ENCODE measurements at regions not wholly inside any gene's neighbourhood (a gene's known extent, or its start where the extent isn't known, plus 50 kb on each side); places are given as distances from the start of the nearest gene placed in this dataset.

DNA sequence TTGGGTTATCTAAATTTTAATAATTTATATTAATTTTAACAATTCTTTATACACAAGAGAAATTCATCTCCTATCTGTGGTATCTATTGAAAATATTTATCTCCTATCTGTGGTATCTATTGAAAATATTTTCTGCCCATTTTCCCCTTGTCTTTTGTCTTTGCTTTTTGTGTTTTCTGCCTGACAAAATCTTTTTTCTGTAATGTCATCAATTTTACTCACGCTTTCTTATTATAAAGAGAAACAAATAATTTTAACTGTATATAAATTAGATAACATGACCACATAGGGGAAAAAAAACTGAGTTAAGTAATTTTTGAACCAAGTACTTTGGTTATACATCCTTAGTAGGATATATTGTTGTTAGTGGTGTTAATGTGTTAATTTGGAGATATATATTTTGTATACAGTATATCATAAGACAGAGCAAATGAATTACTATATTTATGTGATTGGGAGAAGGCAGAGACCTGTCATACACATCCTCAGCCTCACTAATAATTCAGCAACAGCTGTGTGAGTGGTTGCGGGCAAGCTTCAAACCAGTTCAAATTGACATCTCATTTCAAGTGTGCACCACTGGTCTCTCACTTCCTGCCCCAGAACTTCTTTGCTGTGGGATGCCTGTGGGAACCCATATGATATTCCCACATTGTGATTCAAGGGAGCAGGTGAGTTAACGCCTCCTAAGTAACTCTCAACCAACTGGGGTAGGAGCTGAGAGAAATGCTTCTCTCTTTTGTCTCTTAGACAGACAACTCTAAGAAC, 292.4 kb downstream of the SP3 start:
- TF ChIP-seq, protein P1, sequence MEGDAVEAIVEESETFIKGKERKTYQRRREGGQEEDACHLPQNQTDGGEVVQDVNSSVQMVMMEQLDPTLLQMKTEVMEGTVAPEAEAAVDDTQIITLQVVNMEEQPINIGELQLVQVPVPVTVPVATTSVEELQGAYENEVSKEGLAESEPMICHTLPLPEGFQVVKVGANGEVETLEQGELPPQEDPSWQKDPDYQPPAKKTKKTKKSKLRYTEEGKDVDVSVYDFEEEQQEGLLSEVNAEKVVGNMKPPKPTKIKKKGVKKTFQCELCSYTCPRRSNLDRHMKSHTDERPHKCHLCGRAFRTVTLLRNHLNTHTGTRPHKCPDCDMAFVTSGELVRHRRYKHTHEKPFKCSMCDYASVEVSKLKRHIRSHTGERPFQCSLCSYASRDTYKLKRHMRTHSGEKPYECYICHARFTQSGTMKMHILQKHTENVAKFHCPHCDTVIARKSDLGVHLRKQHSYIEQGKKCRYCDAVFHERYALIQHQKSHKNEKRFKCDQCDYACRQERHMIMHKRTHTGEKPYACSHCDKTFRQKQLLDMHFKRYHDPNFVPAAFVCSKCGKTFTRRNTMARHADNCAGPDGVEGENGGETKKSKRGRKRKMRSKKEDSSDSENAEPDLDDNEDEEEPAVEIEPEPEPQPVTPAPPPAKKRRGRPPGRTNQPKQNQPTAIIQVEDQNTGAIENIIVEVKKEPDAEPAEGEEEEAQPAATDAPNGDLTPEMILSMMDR (IDR thresholded peaks at IDR 0.05; ENCODE audit: low read depth, low read length) = no peak

DNA sequence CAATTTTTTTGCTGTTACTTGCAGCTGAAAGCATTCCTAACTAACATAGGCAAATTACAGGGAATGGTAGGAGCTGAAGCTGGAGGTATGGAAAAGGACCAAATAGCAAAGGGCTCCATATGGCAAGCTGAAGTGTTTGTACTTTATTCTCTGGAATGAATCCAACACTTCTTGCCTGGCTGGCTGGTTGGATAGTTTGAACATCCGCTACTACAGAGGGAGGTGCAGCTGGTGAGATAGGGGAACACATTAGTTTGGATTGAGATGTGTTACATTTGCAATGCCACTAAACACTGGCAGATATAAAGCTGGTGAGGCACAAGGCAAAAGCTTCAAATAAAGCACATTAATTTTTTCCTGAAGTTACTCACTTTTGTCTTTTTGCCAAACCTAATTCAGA, 291.5 kb downstream of the SP3 start:
- Histone ChIP-seq H3K4me3 (ENCODE audit: low read depth, low read length) (no peak overlapping the region), H3K27me3 (no peaks in the 10 kb centered on the region), H3K36me3 (no peaks in the 10 kb centered on the region), H3K9me3 (no peaks in the 10 kb centered on the region), H3K4me1 (no peaks in the 10 kb centered on the region)
- no peak for DNase-seq
- TF ChIP-seq, protein P1 (IDR thresholded peaks at IDR 0.05; ENCODE audit: low read depth, low read length) = no peak

More for the DNA sequence above, 292.4 kb downstream of the SP3 start:
- Histone ChIP-seq H3K9me3 (no peaks in the 10 kb centered on the region), H3K4me1 (no peaks in the 10 kb centered on the region), H3K27me3 (no peaks in the 10 kb centered on the region), H3K4me3 (ENCODE audit: low read depth, low read length) (no peak overlapping the region), H3K36me3 (no peaks in the 10 kb centered on the region)
- DNase-seq = no peak

- Histone ChIP-seq H3K27me3 (no peaks in the 10 kb centered on the region), H3K9me3 (no peaks in the 10 kb centered on the region), H3K4me1 (no peaks in the 10 kb centered on the region), H3K36me3 (no peaks in the 10 kb centered on the region), H3K4me3 (ENCODE audit: low read depth, low read length) (no peak overlapping the region)
- DNase-seq = no peak
- TF ChIP-seq, protein P1 (IDR thresholded peaks at IDR 0.05; ENCODE audit: low read depth, low read length) = no peak
Measured at GRCh38 chr2:173676647-173677046, 288.5 kb downstream of the SP3 start.

DNA sequence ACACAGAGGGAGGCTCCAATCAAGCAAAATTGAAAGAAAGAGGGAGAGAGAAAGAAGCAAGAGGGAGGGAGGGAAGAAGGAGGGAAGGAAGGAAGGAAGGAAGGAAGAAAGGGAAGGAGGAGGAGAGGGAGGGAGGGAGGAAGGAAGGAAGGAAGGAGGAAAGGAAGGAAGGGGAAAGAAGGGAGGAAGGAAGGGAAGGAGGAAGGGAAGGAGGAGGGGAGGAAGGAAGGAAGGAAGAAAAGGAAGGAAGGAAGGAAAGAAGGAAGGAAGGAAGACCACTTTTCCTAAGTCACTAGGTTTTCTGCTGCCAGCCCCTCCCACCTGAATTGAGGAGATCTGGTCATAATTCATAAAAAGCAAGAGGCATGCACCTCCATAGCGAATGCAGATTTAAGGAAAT, 287.0 kb downstream of the SP3 start:
- no peak for DNase-seq
- H3K27me3 ChIP-seq = no peaks in the 10 kb centered on the region
- H3K36me3 ChIP-seq = no peaks in the 10 kb centered on the region
- no peaks in the 10 kb centered on the region for H3K4me1 ChIP-seq
- TF ChIP-seq, protein P1 (IDR thresholded peaks at IDR 0.05; ENCODE audit: low read depth, low read length) = no peak
- H3K9me3 ChIP-seq = no peaks in the 10 kb centered on the region
- no peak overlapping the region for H3K4me3 ChIP-seq (ENCODE audit: low read depth, low read length)

DNA sequence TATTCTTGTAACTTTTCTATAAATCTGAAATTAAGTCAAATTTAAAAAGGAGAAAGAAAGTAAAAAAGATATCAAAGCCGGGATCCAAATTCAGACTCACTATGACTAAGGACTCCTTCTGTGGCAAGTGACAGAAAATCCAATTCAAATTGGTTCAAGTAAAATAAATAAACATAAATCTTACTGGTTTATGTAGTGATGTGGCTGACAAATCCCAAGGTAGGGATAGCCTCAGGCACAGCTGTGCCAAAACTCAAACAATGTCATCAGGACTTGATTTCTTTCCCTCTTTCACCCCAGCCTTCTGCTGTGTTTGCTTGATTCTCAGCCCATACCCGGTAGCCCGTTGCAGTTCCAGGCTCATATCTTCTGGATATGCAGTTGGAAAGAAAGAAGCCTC, 284.6 kb downstream of the SP3 start:
- H3K4me3 ChIP-seq (ENCODE audit: low read depth, low read length) = no peak overlapping the region
- H3K4me1 ChIP-seq = no peaks in the 10 kb centered on the region
- no peaks in the 10 kb centered on the region for H3K36me3 ChIP-seq
- no peaks in the 10 kb centered on the region for H3K9me3 ChIP-seq
- H3K27me3 ChIP-seq = no peaks in the 10 kb centered on the region
- no peak for DNase-seq
- TF ChIP-seq, protein P1 (IDR thresholded peaks at IDR 0.05; ENCODE audit: low read depth, low read length) = no peak

DNA sequence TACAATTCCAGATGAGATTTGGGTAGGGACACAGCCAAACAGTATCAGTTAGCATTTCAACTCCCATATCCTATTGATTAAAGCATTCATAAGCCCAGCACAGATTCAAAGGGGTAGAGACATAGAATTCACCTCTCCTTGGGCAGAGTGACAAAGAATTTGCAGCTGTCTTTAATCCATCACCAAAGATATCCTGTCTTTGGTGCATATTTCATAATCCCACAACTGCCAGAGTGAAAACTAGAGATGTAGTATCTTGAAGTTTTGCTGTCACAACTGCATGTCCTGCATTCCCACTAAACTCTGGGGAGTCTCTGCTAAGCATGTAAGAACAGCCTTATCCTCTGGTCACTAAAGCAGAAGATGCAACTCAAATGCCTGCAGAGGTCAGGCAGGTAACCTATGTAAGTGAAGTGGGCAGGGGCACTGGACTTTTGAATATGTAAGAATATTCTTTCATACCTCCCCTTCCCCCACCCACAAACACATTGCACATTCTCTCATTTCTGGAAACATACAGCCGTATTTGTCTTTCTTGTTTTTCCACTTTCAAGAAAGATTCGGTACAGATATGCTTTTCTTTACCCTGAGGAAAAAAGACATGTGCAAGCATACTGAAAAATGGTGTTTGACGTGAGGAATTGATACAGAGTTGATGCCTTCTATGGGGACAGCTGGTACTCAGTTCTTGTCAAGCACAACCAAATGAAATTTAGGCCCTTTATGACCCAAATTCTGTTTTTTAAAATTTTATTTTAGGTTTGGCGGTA, 283.1 kb downstream of the SP3 start:
- no peak overlapping the region for H3K4me3 ChIP-seq (ENCODE audit: low read depth, low read length)
- no peaks in the 10 kb centered on the region for H3K9me3 ChIP-seq
- no peak for DNase-seq
- TF ChIP-seq, protein P1 (IDR thresholded peaks at IDR 0.05; ENCODE audit: low read depth, low read length) = no peak
- H3K36me3 ChIP-seq = no peaks in the 10 kb centered on the region
- no peaks in the 10 kb centered on the region for H3K27me3 ChIP-seq
- no peaks in the 10 kb centered on the region for H3K4me1 ChIP-seq
